Astrocyte (in vitro differentiated cells and primary cell): ENCODE measurements at regions not wholly inside any gene's neighbourhood (a gene's known extent, or its start where the extent isn't known, plus 50 kb on each side); places are given as distances from the start of the nearest gene placed in this dataset.

ENCODE experiments used
- DNase-seq: peaks from one replicate; pipeline ENCODE4 v3.0.0-alpha.2; 2010; ENCODE audit warnings: low read depth
- FAIRE-seq: peaks from 2 replicates; lab custom pipeline; 2011; peaks lifted over from hg19 to GRCh38; lab: Jason Lieb, UNC
- H2AFZ ChIP-seq: 2 replicates; pipeline ENCODE4 v1.6.0; 2012; ENCODE audit warnings: low read depth, low read length, inconsistent platforms
- H3K27ac ChIP-seq: 2 replicates; pipeline ENCODE4 v1.5.1; 2011; ENCODE audit warnings: low read depth, low read length, inconsistent platforms
- H3K27me3 ChIP-seq: 2 replicates; pipeline ENCODE4 v1.6.0; 2011; ENCODE audit warnings: low read length, inconsistent platforms; ENCODE audit not compliant: insufficient read depth
- H3K36me3 ChIP-seq: 2 replicates; pipeline ENCODE4 v1.5.1; 2011; ENCODE audit warnings: low read length, inconsistent platforms; ENCODE audit not compliant: insufficient read depth
- H3K4me1 ChIP-seq: 2 replicates; pipeline ENCODE4 v1.5.1; 2011; ENCODE audit warnings: low read length, inconsistent platforms; ENCODE audit not compliant: insufficient read depth
- H3K4me2 ChIP-seq: 2 replicates; pipeline ENCODE4 v1.6.0; 2012; ENCODE audit warnings: low read length, inconsistent platforms
- H3K4me3 ChIP-seq: 2 replicates; pipeline ENCODE4 v1.5.1; 2011; ENCODE audit warnings: low read depth, mild to moderate bottlenecking, low read length, inconsistent platforms; ENCODE audit not compliant: insufficient read depth
- H3K79me2 ChIP-seq: 2 replicates; pipeline ENCODE4 v1.6.0; 2012; ENCODE audit warnings: mild to moderate bottlenecking, low read length, inconsistent platforms; ENCODE audit not compliant: insufficient read depth
- H3K9ac ChIP-seq: 2 replicates; pipeline ENCODE4 v1.6.0; 2012; ENCODE audit warnings: mild to moderate bottlenecking, low read length, inconsistent platforms
- H3K9me3 ChIP-seq: 2 replicates; pipeline ENCODE4 v1.5.1; 2012; ENCODE audit warnings: low read depth, mild to moderate bottlenecking, low read length, inconsistent platforms; ENCODE audit not compliant: insufficient read depth
- H4K20me1 ChIP-seq: 2 replicates; pipeline ENCODE4 v1.6.0; 2012; ENCODE audit warnings: low read length, inconsistent platforms; ENCODE audit not compliant: insufficient read depth
- H3K27ac Mint-ChIP-seq: one replicate; pipeline ENCODE4 v1.8.0; 2021; ENCODE audit warnings: mild to moderate bottlenecking, mixed read lengths; ENCODE audit not compliant: unreplicated experiment
- H3K27me3 Mint-ChIP-seq: one replicate; pipeline ENCODE4 v1.8.0; 2021; ENCODE audit warnings: low read depth, mixed read lengths; ENCODE audit not compliant: unreplicated experiment
- H3K36me3 Mint-ChIP-seq: one replicate; pipeline ENCODE4 v1.8.0; 2021; ENCODE audit warnings: low read depth, mixed read lengths; ENCODE audit not compliant: unreplicated experiment
- H3K4me1 Mint-ChIP-seq: one replicate; pipeline ENCODE4 v1.8.0; 2021; ENCODE audit warnings: low read depth, mixed read lengths; ENCODE audit not compliant: unreplicated experiment
- H3K4me3 Mint-ChIP-seq: one replicate; pipeline ENCODE4 v1.8.0; 2021; ENCODE audit warnings: mild to moderate bottlenecking, moderate library complexity, mixed read lengths; ENCODE audit not compliant: unreplicated experiment
- H3K9me3 Mint-ChIP-seq: one replicate; pipeline ENCODE4 v1.8.0; 2021; ENCODE audit warnings: mild to moderate bottlenecking, mixed read lengths; ENCODE audit not compliant: unreplicated experiment
- EZH2 ChIP-seq: IDR thresholded peaks from 2 replicates; pipeline ENCODE4 v1.6.1; 2012; ENCODE audit warnings: mild to moderate bottlenecking, low read length, inconsistent platforms; ENCODE audit not compliant: insufficient read depth
- TF ChIP-seq, protein P1 (sequence below): IDR thresholded peaks from 2 replicates; pipeline ENCODE4 v1.5.1; 2011; ENCODE audit warnings: low read depth, mild to moderate bottlenecking, inconsistent platforms, low read length, moderate library complexity; ENCODE audit not compliant: insufficient read depth

DNA sequence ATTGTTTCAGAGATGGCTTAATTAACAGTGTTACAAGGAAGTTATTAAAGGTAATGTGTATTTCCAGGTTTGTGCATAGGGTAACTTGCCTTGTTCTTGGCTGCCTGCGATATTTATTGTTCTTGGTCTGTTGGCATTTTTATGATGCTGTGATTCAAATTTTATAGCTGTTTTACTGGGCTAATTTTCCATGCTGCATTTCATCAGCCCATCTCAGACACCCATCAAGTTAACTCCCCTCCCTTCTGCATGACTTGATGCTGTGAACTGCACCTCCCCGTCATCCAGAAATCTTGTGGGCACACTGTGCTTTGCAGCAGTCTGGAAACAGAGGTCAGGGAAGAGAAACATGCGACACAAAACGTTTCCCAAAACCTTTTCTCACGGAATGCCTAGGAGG, 1049.2 kb downstream of the AACS start:
- Mint-ChIP-seq H3K27me3 (no peaks in the 10 kb centered on the region), H3K4me1 (no peaks in the 10 kb centered on the region), H3K27ac (no peak overlapping the region), H3K4me3 (no peak overlapping the region), H3K36me3 (no peaks in the 10 kb centered on the region), H3K9me3 (peaks cover 1% of the 10 kb centered on the region)
- Histone ChIP-seq H3K27ac (no peak overlapping the region), H4K20me1 (no peaks in the 10 kb centered on the region), H3K79me2 (no peaks in the 10 kb centered on the region), H3K36me3 (no peaks in the 10 kb centered on the region), H3K9ac (no peak overlapping the region), H3K4me3 (no peak overlapping the region), H3K9me3 (no peaks in the 10 kb centered on the region), H3K4me1 (no peaks in the 10 kb centered on the region), H3K27me3 (no peaks in the 10 kb centered on the region), H2AFZ (no peak overlapping the region), H3K4me2 (no peak overlapping the region)
- FAIRE-seq (no peak), DNase-seq (no peak)
- TF ChIP-seq, protein P1, sequence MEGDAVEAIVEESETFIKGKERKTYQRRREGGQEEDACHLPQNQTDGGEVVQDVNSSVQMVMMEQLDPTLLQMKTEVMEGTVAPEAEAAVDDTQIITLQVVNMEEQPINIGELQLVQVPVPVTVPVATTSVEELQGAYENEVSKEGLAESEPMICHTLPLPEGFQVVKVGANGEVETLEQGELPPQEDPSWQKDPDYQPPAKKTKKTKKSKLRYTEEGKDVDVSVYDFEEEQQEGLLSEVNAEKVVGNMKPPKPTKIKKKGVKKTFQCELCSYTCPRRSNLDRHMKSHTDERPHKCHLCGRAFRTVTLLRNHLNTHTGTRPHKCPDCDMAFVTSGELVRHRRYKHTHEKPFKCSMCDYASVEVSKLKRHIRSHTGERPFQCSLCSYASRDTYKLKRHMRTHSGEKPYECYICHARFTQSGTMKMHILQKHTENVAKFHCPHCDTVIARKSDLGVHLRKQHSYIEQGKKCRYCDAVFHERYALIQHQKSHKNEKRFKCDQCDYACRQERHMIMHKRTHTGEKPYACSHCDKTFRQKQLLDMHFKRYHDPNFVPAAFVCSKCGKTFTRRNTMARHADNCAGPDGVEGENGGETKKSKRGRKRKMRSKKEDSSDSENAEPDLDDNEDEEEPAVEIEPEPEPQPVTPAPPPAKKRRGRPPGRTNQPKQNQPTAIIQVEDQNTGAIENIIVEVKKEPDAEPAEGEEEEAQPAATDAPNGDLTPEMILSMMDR = no peak
- TF ChIP-seq EZH2 = no peak

DNA sequence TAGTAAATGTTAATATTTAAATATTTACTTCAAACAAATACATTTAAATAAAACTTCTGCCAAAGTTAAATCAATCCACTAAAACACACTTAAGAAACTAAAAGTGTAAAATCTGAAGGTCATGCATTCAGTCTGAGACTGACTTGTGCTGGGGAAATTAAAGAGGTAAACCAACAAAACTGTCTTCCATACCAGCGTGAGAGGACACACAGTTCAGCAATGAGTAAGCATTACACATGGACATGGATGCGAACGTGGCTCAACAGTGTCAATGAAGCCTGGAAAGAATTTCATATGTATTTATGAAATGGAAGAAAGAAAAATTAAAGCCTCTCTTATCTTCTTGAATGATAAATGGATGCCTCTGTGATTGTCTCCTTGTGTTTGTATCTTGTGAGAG, 1052.3 kb downstream of the AACS start:
- H3K4me3 ChIP-seq = no peak overlapping the region
- Mint-ChIP-seq H3K9me3 (no peaks in the 10 kb centered on the region), H3K4me1 (no peaks in the 10 kb centered on the region), H3K36me3 (no peaks in the 10 kb centered on the region), H3K27ac (no peak overlapping the region), H3K27me3 (no peaks in the 10 kb centered on the region), H3K4me3 (no peak overlapping the region)
- no peaks in the 10 kb centered on the region for H3K36me3 ChIP-seq
- no peak overlapping the region for H3K4me2 ChIP-seq
- H3K27ac ChIP-seq = no peak overlapping the region
- no peaks in the 10 kb centered on the region for H3K27me3 ChIP-seq
- no peak overlapping the region for H3K9ac ChIP-seq
- H3K4me1 ChIP-seq = no peaks in the 10 kb centered on the region
- H3K79me2 ChIP-seq = no peaks in the 10 kb centered on the region
- no peaks in the 10 kb centered on the region for H3K9me3 ChIP-seq
- no peak for DNase-seq
- FAIRE-seq = no peak
- H4K20me1 ChIP-seq = no peaks in the 10 kb centered on the region
- TF ChIP-seq, protein P1 = no peak
- no peak for TF ChIP-seq EZH2
- H2AFZ ChIP-seq = no peak overlapping the region

DNA sequence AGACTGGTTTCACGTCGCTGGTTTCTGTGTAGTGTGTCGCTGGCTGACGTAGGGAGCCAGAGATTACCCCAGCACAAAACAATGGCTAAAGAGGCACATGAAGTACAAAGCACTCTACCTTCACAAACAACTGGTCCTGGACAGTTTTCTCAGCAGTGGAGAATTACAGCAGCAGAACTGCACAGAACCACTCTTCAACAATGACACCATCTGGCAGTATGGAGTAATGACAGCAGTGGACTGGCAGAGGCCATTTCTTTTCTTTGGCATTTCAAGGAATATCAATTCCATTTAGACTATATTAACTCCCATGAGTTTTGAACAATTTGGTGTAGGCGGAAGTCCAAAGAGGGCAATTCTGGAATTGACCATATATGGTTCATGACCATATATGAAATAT, 1074.1 kb downstream of the AACS start:
- Histone ChIP-seq H4K20me1 (no peaks in the 10 kb centered on the region), H3K36me3 (no peaks in the 10 kb centered on the region), H3K4me2 (no peak overlapping the region), H3K4me1 (no peaks in the 10 kb centered on the region), H3K27me3 (no peaks in the 10 kb centered on the region), H2AFZ (no peak overlapping the region), H3K27ac (no peak overlapping the region), H3K9ac (no peak overlapping the region), H3K4me3 (no peak overlapping the region), H3K79me2 (no peaks in the 10 kb centered on the region), H3K9me3 (peaks cover 7% of the 10 kb centered on the region)
- DNase-seq (no peak), FAIRE-seq (no peak)
- Mint-ChIP-seq H3K4me3 (no peak overlapping the region), H3K27me3 (no peaks in the 10 kb centered on the region), H3K27ac (no peak overlapping the region), H3K36me3 (no peaks in the 10 kb centered on the region), H3K9me3 (peaks cover 16% of the 10 kb centered on the region), H3K4me1 (no peaks in the 10 kb centered on the region)
- no peak for TF ChIP-seq EZH2
- TF ChIP-seq, protein P1 = peak; percentile 13
